ENCODE measurements at regions not wholly inside any gene's neighbourhood (a gene's known extent, or its start where the extent isn't known, plus 50 kb on each side); places are given as distances from the start of the nearest gene placed in this dataset.
A peak's percentile ranks its signal among the peaks of the same experiment; 100 is the strongest.

DNA sequence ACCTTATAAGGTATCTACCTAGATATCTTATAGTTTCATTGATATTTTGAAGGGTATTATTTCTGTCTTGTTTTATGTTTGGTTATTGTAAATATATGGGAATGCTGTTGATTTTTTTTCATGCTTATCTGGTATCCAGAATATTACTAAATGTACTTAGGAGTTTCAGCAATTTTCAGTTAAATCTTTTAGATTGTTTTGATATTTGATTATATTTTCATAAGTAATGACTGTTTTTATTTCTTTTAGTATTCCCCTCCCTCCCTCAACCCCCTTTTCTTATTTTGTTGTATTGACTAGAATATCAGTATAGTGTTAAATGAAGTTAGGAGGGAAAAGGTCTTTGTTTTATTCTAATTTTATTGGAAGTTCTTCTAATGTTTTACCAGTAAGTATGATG lies 344.4 kb upstream of the PROX1 start:
- DNase-seq: no peak

DNA sequence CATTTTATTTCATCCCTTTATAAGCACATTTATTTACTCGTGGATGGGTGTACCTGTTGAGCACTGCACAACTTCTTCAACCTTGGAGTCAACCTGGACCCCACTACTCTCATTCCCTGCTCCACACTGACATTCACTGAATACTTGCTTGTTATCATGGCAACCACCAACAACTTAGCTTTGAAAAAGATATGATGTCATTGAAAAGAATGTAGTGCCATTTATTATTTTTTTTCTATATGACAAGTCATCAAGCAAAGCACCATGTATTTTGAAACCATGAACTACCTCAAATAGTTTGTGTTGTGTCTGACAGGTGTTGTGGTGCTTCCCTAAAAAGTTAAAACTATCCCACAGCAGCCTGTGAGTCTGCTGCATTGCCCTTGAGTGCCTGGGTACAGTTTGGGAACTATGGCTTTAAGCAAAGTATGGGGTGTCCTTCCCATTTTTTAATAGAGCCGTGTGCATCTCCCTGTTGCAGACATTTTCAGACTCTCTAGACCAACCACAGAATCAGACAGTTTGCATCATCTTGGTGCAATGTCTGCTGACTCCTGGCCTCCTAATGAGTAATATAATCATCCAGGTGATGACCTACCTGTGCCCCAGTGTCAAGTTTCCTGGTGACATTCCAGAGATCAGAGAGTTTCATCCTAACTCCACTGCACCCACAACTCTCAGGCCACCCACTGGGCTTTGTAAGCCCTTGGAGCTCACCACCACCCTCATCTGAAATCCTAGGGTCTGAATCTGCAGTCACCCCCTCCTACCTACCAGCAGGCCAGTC lies 339.7 kb upstream of the PROX1 start:
- no peak for DNase-seq

- no peak for DNase-seq
Measured at GRCh38 chr1:213649373-213649772, 338.4 kb upstream of the PROX1 start.

DNA sequence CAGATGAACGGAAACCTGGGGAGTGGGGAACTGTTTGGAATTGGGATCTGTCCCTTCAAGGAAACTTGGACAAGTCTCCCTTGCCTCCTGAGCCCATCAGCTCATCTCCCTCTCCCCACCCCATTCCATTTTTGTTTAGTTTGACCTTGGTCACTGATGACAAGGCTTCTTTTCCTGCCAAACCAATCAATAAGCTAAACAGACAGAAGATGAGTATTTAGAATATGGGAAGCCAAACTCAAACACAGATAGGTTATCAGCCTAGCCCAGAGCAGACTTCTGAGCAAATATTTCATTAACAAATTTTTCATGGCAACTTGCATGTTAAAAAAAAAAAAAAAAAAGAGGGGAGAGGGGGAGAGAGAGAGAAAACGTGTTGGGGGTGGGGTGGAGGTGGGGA lies 337.2 kb upstream of the PROX1 start:
- no peak for DNase-seq

DNA sequence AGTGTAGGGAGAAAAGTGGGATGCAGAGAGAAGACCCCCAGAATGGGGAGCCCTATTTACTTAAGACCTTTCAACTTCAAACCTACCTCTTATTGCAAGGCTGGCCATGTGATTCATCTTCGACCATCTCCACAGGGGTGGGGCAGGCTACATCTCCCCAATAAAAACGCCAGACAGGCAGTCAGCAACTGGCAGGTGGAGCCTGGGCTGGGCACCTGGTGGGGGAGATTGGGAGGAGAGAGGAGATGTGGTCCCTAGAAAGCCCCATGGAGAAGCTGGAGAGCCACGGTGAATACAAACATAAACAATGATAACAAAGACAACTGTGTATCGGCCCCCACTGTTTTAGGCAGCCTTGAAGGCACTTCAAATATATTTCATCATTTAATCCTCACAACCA lies 336.7 kb upstream of the PROX1 start:
- DNase-seq: no peak

- no peak for DNase-seq
Measured at GRCh38 chr1:213652109-213652508, 335.7 kb upstream of the PROX1 start.

- DNase-seq: no peak
Measured at GRCh38 chr1:213656039-213656438, 331.7 kb upstream of the PROX1 start.

DNA sequence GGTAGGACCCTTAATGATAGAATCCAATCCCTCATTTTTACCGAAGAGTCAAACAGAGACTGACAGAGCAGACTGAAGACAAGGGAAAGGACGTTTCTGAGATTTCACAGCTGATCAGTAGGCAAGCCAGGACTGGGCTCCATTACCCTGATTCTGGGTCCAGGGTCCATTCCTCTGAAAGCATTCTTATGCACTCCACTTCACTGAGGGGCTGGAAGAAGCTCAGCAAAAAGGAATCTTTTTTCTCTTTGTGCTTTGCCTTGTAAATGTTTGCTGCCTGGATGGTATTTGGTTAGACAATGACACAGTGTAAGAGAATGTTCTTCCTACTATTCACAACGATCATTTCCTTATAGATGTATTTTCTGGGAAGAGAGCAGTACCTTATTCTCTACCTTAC lies 331.3 kb upstream of the PROX1 start:
- DNase-seq: no peak

DNA sequence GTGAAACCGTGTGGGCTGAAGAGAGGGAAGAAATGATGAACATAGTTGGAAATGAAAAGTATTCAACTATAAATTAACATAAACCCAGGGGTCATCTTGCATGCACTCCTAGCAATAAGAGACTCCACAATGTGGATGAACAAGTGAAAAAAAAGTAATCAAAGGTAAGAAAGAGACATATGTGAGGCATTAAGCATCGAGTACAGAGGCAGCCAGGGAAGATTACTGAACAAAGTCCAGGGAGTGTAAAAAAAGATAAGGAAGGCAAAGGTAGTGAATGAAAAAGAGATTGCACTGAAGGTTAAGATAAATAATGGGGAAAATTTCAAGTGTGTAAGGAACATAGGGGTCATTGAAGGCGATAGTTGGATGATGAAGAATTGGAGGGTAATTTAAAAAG lies 330.8 kb upstream of the PROX1 start:
- DNase-seq: no peak

- no peak for DNase-seq
Measured at GRCh38 chr1:213657879-213658278, 329.9 kb upstream of the PROX1 start.

GRCh38 chr1:213658457-213658856 lies 329.3 kb upstream of the PROX1 start:
- DNase-seq: peak; percentile 42

- no peak for DNase-seq
Measured at GRCh38 chr1:213659580-213660547, 327.9 kb upstream of the PROX1 start.

DNA sequence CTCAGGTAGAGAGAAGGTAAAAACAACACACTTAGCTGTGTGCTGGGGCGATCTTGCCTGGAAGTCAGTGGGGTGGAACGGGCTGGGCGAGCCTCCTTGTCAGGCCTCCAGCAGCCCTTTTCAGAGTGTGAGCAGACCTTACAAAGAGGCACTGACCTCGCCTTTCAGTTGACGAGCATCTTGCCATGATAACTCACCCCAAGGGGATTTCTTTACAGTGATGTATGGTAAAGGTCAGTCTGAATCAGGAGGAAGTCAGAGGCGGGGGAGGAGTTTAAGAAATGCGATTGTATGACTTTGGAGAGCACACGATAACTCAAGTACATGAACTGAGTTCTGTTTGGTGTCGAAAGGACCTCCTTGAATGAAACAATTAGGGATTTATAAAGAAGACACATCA lies 326.5 kb upstream of the PROX1 start:
- no peak for DNase-seq

GRCh38 chr1:213666113-213666512 lies 321.7 kb upstream of the PROX1 start:
- DNase-seq: no peak

DNA sequence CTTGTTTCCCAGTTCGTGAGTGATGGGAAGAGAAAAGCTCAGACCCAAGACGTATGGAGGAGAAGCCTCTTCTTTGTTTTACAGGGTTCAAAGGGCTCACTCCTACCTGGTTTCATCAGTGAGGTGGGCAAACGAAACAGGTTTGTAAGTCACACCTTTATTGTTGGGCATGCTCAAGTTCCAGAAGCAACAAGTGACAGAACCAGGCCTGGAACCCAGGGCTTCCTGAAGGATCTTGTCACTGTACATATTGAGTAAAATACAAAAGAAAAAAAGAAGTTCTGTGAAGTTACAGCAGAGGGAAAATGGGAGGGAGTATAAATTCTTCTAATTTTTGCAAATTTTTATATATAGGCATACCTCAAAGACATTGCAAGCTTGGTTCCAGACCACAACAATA lies 320.9 kb upstream of the PROX1 start:
- no peak for DNase-seq

DNA sequence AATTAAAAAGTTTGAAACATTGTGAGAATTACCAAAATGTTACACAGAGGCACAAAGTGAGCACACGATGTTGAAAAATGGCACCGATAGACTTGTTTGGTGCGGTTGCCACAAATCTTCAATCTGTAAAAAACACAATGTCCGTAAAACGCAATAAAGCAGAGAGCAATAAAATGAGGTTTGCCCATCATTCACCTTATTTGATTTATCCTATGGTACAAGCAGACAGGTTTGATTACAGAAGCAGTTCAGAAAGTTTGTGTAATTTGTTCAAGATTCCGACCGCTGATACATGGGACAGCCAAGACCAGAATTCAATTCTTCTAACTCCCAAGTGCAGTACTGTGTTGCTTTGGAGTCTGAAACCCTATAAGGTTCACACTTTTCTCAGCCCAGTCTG lies 318.3 kb upstream of the PROX1 start:
- no peak for DNase-seq

- no peak for DNase-seq
Measured at GRCh38 chr1:213669964-213670691, 317.6 kb upstream of the PROX1 start.

DNA sequence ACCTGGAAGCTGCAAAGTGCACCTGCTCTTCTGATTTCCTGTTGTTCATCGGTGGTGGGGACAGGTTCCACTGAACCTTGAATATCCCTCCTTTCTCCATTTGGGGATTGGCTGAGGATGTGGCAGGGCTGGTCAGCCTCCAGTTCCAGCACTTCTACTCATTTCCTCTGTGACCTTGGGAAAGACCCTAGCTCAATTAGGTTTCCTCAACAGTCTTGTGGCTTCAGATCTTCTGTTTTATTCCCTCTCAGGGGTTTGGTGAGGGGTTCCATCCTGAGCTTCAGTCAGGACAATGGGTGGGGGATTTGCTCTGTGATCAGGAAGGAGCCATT lies 317.1 kb upstream of the PROX1 start:
- DNase-seq: no peak

GRCh38 chr1:213675043-213675442 lies 312.7 kb upstream of the PROX1 start:
- no peak for DNase-seq

DNA sequence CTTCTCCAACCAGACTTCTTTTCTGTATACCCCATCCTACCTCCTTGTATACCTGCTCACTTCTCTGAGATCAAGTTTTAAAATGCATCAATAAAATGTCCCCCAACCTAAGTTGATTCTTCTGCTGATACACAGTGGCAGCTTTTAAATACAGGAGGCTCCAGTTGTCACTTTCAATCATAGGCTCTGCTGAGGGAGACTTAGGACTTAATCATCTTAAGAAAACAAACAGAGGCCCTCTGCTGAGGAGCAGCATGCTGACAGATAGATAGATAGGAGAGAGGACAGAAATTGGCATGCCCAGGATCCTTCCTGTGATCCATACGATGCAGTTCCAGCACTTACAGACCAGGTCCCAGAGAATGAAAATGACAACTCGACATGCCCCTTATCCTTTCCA lies 311.0 kb upstream of the PROX1 start:
- DNase-seq: no peak

GRCh38 chr1:213678348-213678747 lies 309.4 kb upstream of the PROX1 start:
- DNase-seq: no peak

GRCh38 chr1:213678753-213679152 lies 309.0 kb upstream of the PROX1 start:
- no peak for DNase-seq

GRCh38 chr1:213679153-213679552 lies 308.6 kb upstream of the PROX1 start:
- DNase-seq: no peak

Data from renal pelvis (tissue), 1 donor.